GM18505 (cell line): ENCODE measurements at regions not wholly inside any gene's neighbourhood (a gene's known extent, or its start where the extent isn't known, plus 50 kb on each side); places are given as distances from the start of the nearest gene placed in this dataset.
"Not testable (repeated sequence)": the region's sequence is repeated elsewhere in the genome, so short reads cannot be mapped to it uniquely, and the experiment has no call there.

Experiments
- ATAC-seq: cut with Tn5 transposase; IDR thresholded peaks from one replicate; pipeline ENCODE4 v1.9.1; 2021; ENCODE audit not compliant: unreplicated experiment
- POLR2A ChIP-seq: IDR thresholded peaks from 4 replicates; pipeline ENCODE4 v1.6.1; 2011; ENCODE audit warnings: borderline replicate concordance; ENCODE audit not compliant: insufficient read depth, insufficient read length; ENCODE audit errors: extremely low read depth

- no peak for TF ChIP-seq POLR2A
- ATAC-seq = no peak
Observed at GRCh38 chr1:55867304-55867843, 652.2 kb upstream of the USP24 start.

DNA sequence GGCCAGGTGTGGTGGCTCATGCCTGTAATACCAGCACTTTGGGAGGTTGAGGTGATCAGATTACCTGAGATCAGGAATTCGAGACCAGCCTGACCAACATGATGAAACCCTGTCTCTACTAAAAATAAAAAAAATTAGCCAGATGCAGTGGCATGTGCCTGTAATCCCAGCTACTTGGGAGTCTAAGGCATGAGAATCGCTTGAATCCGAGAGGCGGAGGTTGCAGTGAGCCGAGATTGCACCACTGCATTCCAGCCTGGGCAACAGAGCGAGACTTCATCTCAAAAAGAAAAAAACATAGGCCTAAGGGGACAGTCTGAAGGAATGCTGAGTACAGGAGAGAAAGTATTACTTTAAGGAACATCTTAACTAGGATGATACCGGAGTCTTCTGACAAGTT lies 650.6 kb upstream of the USP24 start:
- ATAC-seq = not testable (repeated sequence)

DNA sequence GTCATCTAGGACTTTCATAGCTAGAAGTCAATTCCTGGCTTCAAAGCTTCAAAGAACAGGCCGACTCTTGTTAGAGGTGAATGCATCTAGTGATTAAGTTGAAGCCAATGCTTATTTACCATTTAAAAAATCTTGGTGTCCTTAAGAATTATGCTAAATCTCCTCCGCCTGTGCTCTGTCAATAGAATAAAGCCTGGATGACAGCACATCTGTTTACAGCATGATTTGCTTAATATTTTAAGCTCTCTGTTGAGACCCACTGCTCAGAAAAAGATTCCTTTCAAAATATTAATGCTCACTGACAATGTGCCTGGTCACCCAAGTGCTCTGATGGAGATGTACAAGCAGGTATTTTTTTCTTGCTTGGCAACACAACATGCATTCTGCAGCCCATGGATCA lies 649.1 kb upstream of the USP24 start:
- TF ChIP-seq POLR2A = no peak
- no peak for ATAC-seq

DNA sequence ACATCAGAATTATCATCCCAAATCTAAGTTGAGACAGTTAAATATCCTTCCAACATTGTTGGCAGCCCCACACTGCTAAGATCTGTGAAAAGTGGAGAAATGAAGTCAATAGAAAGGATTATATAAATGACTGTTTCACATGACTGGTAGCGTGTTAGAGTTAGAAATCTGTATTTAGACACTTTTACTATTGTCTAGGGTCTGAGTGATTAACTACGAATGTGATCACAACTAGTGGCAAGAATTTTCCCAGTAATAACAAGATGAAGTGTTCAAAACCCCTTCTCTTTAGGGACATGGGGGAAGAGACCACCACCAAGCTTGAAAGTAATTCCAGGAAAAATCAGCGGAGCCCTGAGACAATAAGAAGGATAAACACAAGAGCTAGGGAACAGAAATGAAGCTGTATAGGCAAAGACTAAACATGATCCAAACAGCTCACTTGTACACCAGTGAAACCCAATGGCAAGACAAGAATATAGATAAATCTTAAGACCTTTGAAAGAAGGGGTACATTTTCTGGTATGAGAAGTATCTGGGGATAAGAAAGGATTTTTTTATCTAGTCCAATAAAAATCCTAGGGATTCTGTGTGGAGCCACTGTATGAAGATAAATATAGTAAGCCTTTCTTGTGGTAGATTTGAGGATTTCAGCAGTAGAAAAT lies 646.6 kb upstream of the USP24 start:
- no peak for TF ChIP-seq POLR2A

GRCh38 chr1:55860798-55861519 lies 645.8 kb upstream of the USP24 start:
- TF ChIP-seq POLR2A = no peak
- no peak for ATAC-seq

More for the DNA sequence above, 646.6 kb upstream of the USP24 start:
- ATAC-seq = no peak

GRCh38 chr1:55860326-55860725 lies 645.2 kb upstream of the USP24 start:
- no peak for TF ChIP-seq POLR2A
- ATAC-seq = no peak

DNA sequence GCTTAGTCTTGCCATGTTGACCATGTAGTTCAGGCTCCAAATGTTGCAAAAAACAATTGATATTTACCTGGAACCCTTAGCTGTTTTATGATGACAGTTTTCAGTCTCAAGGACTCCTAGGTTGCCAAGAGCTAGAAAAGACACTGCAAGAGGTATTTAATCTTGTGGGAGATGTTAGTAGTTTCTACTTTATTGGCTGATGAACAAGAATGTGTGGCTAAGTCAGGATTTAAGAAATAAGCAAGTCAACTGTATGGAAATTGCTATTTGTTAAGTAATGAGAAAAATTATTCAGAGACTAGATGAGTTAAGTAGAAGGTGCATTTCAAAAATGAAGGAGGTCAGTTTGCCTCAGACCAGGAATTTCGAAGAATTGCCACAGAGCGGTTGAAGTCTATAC lies 639.7 kb upstream of the USP24 start:
- no peak for TF ChIP-seq POLR2A
- no peak for ATAC-seq

- TF ChIP-seq POLR2A = no peak
- no peak for ATAC-seq
Observed at GRCh38 chr1:55848906-55849305, 633.7 kb upstream of the USP24 start.

DNA sequence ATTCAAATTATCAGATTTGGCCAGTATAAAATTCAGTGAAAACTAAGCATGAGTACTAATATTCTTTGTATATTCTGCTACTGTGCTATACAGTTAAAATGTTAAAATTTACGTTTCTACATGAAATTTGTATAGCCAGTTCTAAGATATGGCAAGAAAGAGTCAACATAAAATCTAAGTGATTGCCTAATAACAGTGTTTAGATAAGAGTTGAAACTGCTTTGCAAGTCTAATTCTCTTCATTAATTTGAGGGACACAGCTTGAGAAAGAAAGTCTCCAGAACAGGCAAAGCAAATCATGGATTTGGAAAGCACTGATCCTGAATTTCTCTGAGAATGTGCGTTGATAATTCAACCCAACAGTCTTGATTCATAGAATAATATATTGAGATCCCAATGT lies 630.9 kb upstream of the USP24 start:
- ATAC-seq = no peak
- TF ChIP-seq POLR2A = no peak

- no peak for TF ChIP-seq POLR2A
- no peak for ATAC-seq
Observed at GRCh38 chr1:55844322-55844721, 629.2 kb upstream of the USP24 start.

DNA sequence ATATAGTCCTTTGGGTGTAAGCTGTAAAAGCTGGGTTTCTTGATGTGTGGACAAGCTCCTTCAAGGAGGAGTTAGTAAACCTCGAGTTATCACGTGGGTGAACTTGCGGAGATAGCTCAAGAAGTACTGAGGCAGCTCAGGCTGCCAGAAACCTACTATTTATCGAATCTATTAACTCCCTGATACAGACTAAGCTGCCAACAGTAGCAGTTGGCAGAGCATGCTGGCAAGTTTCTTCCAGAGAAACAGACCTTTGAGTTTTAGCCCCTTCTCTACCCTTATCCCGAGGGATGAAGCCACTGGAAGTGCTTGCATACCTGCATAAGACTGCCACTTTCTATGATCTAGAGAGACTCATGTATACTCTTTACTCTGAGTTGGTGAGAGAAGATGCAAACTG lies 624.5 kb upstream of the USP24 start:
- TF ChIP-seq POLR2A = no peak
- no peak for ATAC-seq

DNA sequence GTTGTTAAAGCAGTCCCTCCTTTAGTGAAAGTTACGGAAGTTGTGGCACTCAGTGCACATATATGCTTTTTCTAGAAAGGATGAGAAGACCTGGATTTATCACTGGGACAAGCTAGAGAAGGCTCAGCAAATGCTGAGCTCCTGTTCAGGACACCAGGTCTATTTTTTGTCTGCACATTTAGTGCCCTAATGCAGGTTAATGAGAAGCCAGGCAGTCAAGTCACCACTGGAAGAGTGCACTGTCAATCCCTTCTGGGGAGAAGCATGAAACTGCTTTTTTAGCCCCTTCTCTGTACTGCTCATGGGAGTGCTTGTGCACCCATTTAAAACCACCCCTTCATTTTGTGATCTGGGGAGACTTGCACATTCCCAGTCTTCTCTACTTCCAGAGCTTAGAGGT lies 624.1 kb upstream of the USP24 start:
- ATAC-seq = no peak
- TF ChIP-seq POLR2A = no peak

DNA sequence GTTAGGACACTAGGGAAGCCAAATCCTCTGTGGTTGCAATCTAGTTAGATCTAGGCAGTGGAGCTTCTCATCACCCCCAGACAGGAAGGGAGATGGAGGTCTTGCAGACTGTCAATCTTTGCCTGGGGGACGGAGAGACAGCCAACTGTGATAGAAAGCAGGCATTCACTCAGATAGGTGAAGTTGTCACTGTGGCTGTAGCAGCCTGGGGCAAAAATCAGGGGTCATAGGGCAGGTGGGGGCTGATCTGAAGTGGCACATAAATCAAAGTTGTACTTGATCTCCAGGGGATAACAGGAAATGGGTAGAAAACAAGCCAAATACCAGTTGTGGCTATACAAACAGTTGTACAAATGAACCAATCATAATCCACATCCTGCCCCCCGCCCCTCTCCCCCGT lies 620.9 kb upstream of the USP24 start:
- no peak for TF ChIP-seq POLR2A
- ATAC-seq = no peak

GRCh38 chr1:55833529-55834091 lies 618.4 kb upstream of the USP24 start:
- no peak for TF ChIP-seq POLR2A
- ATAC-seq = no peak
